ENCODE measurements at regions not wholly inside any gene's neighbourhood (a gene's known extent, or its start where the extent isn't known, plus 50 kb on each side); places are given as distances from the start of the nearest gene placed in this dataset.

GRCh38 chr12:91632042-91632786 lies 449.6 kb upstream of the DCN start:
- no peaks in the 10 kb centered on the region for H3K4me1 ChIP-seq
- no peak for DNase-seq
- no peaks in the 10 kb centered on the region for H3K36me3 ChIP-seq
- no peaks in the 10 kb centered on the region for H3K9me3 ChIP-seq
- WGBS, 2 donors = 93% methylated on average over 4 of the region's 4 CpGs
- H3K27me3 ChIP-seq = no peaks in the 10 kb centered on the region
- no peak overlapping the region for H3K4me3 ChIP-seq
- H3K27ac ChIP-seq = no peak overlapping the region
- TF ChIP-seq POLR2AphosphoS5 (IDR thresholded peaks at IDR 0.05) (no peak), EP300 (IDR thresholded peaks at IDR 0.05) (no peak), CTCF (IDR thresholded peaks at IDR 0.05) (no peak), POLR2A (IDR thresholded peaks at IDR 0.05) (no peak)
- intact Hi-C loops (cut with DNase I) = no loop called here

- TF ChIP-seq POLR2A (IDR thresholded peaks at IDR 0.05) = no peak
- TF ChIP-seq CTCF (IDR thresholded peaks at IDR 0.05) = no peak
- no peak for TF ChIP-seq POLR2AphosphoS5 (IDR thresholded peaks at IDR 0.05)
- no peak for TF ChIP-seq EP300 (IDR thresholded peaks at IDR 0.05)
- 83 to 89% methylated on average over 3 of the region's 3 CpGs for WGBS, 2 donors
- intact Hi-C loops (cut with DNase I) = no loop called here
- Histone ChIP-seq H3K4me1 (no peaks in the 10 kb centered on the region), H3K36me3 (no peaks in the 10 kb centered on the region), H3K9me3 (peaks cover 0 to 3% (median 0%) of the 10 kb centered on the region in 4 donors), H3K4me3 (no peak overlapping the region), H3K27ac (no peak overlapping the region), H3K27me3 (no peaks in the 10 kb centered on the region)
- no peak for DNase-seq
Measured at GRCh38 chr12:91630596-91631293, 448.1 kb upstream of the DCN start.

- 91 to 95% methylated on average over 5 of the region's 5 CpGs for WGBS, 2 donors
- no peaks in the 10 kb centered on the region for H3K4me1 ChIP-seq
Measured at GRCh38 chr12:91630083-91630482, 447.5 kb upstream of the DCN start.

GRCh38 chr12:91629440-91629839 lies 446.8 kb upstream of the DCN start:
- intact Hi-C loops (cut with DNase I) = no loop called here
- H3K27ac ChIP-seq = no peak overlapping the region
- no peaks in the 10 kb centered on the region for H3K27me3 ChIP-seq
- TF ChIP-seq POLR2A (IDR thresholded peaks at IDR 0.05) = no peak
- no peak for TF ChIP-seq EP300 (IDR thresholded peaks at IDR 0.05)
- TF ChIP-seq POLR2AphosphoS5 (IDR thresholded peaks at IDR 0.05) = no peak
- TF ChIP-seq CTCF (IDR thresholded peaks at IDR 0.05) = no peak
- peaks cover 0 to 3% (median 0%) of the 10 kb centered on the region in 4 donors for H3K9me3 ChIP-seq
- WGBS, 2 donors = 81 to 83% methylated on average over 2 of the region's 2 CpGs
- no peak overlapping the region for H3K4me3 ChIP-seq
- DNase-seq = no peak
- no peaks in the 10 kb centered on the region for H3K4me1 ChIP-seq
- no peaks in the 10 kb centered on the region for H3K36me3 ChIP-seq

More at GRCh38 chr12:91630083-91630482, 447.5 kb upstream of the DCN start:
- Histone ChIP-seq H3K9me3 (peaks cover 0 to 3% (median 0%) of the 10 kb centered on the region in 4 donors), H3K4me3 (no peak overlapping the region), H3K36me3 (no peaks in the 10 kb centered on the region), H3K27ac (no peak overlapping the region), H3K27me3 (no peaks in the 10 kb centered on the region)
- intact Hi-C loops (cut with DNase I) = no loop called here
- TF ChIP-seq CTCF (IDR thresholded peaks at IDR 0.05) (no peak), POLR2AphosphoS5 (IDR thresholded peaks at IDR 0.05) (no peak), EP300 (IDR thresholded peaks at IDR 0.05) (no peak), POLR2A (IDR thresholded peaks at IDR 0.05) (no peak)
- DNase-seq = no peak

All from sigmoid colon (tissue), 6 donors.